ENCODE measurements at regions not wholly inside any gene's neighbourhood (a gene's known extent, or its start where the extent isn't known, plus 50 kb on each side); places are given as distances from the start of the nearest gene placed in this dataset.

DNA sequence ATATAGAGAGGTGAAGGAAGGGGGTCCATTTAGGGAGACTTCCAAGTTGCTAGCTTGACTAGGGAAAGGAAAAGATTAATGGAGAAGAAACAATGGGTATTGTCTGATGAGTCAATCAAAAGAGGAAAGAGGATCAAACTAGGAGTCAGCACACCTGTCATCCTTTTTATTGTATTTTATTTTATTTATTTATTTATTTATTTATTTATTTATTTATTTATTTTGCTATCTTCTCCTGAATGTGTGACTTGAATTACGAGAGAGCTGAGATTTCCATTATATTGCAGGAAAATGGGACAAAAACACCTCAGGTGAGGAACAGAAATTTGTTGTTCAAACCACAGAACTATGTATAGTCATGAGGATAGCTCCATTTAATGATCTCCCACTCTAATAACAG, 58.9 kb downstream of the NUDT11 start:
- DNase-seq, result no peak

DNA sequence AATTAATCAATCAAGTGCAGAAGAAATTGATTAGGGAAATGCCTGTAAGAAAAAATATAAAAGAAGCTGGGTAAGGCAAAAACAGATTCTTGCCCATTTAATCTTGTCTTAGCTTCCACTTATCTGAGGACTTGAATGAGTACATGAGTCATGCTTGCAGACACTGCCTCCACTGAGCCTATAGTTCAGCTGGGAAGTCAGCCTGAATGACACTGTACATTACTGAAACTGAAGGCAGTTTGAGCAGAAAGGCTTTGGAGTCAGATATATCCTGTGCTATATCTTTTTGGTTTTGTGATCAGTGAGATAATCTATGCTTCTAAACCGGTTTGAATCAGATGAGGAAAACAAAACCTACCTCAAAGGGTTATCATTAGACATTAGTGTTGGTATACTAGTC, 61.3 kb downstream of the NUDT11 start:
- no peak for DNase-seq

DNA sequence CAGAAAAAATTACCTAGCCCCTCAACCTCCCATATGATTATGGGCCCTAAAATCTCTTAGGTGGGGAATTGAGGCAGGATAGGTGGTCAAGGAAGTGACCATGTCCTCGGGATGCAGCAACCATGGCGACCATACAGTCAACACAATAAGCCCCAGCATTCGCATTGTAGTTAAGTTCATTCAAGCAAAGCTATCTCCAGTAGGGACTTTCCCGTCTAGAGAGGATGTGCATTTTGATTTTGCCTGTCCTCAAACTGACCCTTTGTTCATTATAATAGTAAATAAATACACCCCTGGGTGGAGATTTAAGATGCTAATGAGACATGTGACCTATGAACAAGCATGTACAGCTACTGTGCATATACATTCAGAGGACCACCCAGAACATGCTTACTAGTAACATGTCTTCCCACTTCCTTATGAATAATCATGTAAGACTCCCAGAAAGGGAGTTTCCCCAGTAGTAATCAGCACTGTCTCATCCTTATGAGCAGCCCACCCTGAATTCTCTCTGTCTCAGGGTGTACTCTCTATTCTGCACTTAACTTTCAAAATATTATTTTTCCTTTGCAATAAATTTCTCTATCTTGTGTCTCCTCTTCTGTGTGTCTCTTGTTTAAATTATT, 74.3 kb downstream of the NUDT11 start:
- DNase-seq, result no peak

DNA sequence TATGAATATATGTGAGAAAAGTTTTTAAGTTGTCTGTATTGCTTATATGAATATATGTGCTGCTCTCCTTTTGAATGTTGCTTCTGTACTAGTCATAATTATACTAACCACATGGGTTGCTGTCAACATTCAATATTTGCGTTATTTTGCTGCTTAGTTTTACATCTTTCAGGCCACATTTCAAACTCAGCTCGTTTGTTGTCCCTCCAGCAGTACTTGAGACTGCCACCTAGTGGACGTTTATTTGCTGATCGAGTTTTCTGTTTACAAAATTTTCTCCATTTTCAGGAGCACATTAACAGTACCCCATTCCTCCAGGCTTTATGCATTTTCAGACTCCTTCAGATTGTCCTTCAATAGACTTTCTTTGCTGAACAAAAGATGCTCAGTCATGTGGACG, 75.8 kb downstream of the NUDT11 start:
- DNase-seq, result peak; percentile 20

DNA sequence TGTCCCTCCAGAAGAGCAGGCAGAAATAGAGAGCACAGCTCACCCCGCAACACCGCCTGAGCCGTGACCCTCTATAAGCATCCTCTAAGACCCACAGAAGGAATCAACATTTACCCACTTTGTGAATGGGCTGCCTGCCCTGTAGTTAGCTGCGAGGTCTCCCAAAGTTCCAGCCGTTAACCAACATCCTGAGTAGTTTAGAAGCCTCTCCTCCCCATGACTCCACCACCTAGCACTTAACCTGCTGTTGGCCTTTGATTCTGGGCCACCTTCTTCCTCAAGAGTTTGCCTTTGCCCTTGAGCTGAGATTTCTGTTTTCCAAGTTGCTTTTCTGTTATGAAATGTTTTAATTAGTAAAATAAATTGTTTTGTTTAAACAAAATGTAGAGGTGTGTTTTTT, 75.8 kb downstream of the NUDT10 start:
- DNase-seq, result no peak

DNA sequence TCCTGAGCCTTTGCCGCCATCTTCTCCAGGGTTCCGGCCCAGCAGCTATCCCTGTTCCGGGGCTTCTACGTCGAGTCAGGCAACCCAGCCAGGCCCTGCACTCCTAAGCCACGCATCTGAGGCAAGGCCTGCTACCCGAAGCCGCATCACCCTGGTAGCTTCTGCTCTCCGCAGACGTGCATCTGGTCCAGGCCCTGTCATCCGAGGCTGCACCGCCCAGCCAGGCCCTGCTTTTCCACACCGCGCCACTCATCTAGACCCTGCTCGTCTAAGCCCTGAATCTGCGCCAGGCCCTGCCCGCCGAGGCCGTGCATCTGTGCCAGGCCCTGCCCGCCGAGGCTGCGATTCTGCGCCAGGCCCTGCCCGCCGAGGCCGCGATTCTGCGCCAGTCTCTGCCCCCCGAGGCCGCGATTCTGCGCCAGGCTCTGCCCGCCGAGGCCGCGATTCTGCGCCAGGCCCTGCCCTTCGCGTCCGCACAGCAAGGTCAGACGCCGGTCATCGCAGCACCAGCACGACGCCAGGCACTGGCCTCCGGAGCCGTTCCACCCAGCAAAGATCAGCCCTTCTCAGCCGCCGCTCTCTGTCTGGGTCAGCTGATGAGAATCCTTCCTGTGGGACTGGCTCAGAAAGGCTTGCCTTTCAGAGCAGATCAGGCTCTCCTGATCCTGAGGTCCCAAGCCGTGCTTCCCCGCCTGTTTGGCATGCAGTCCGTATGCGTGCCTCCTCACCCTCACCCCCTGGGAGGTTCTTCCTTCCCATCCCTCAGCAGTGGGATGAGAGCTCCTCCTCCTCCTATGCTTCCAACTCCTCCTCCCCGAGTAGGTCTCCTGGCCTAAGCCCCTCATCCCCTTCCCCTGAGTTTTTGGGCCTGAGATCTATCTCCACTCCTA, 75.1 kb downstream of the NUDT10 start:
- DNase-seq, result no peak

DNA sequence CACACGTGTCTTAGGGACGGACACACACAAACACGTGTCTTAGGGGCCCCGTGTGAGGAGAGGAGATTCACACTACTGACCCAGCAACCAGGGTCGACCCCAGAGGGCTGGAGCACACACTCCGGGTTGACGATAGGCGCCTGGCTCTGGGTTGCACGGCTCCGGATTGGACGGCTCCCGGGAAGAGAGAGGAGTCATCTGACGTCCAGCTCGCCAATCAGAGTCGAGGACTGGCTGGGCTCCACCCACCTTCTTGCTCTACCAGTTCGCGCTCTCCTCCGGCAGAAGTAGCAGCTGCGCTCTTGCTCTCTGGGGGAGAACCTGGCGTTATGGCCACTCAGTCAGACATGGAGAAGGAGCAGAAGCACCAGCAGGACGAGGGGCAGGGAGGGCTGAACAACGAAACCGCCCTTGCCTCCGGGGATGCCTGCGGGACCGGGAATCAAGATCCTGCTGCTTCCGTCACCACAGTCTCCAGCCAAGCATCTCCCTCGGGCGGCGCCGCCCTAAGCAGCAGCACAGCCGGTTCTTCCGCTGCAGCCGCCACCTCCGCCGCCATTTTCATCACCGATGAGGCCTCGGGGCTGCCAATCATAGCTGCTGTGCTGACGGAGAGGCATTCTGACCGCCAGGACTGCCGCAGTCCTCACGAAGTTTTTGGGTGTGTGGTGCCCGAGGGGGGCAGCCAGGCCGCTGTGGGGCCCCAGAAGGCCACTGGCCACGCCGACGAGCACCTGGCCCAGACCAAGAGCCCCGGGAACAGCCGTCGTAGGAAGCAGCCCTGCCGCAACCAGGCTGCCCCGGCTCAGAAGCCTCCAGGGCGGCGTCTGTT, 74.3 kb downstream of the NUDT10 start:
- DNase-seq, result no peak

DNA sequence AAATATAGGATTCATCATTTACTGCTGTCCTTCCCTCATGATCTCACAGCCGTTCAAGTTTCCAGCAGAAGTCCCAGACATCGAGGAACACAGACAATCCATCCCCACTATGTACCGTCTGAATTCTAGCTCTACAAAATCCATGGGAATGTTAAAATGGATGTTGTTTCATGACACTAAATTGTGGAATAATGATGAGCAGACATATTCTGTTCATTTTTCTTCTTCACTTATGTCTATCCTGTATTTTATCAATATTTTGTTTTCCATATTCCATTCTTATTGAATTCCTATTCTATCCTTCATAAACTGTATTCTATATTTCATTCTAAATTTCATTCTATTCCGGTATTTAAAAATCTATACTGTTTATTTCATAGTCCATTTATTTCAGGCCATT, 71.8 kb downstream of the NUDT10 start:
- no peak for DNase-seq

DNA sequence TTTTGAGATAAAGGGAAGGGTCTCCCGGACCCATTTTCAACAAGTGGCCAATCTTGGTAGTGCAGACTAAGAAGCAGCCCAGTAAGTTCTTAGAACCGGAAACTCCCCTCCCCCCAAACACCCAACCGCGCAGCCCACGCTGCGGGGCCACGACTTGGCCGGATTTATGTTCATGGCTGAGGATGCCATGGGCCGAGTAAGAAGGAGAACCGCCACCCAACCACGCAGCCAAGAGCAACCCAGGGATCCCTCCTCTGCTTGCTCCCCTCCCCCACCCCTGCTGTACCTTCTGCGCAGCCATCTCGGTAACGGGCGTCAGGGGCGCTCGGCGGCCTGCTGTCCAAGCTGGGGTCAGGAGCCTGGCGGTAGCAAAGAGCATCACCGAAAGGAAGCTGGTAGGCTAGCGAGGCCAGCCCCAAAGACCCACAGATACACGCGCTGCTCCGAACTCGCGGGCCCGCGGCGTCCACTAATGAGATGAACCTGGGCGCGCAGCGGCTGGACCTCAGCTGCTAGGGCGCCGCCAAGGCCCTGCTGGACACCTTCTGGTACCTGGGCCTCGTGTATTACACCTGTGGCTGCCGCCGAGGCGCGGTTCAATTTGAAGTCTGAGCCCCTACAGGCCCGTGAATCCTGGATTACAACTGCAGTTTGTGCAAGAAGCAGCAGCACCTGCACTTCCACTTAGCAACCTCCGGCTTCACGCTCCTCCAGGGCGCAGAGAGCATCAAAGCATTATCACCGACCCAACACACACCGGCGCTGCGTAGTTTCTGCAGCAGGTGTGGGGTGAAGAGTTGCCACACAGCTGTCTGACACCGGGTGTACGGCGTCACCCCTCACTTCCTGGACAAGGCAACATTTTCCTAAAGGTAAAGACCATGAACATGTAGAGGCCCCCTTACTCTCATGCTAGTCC, 63.4 kb downstream of the NUDT10 start:
- DNase-seq, result peak; percentile 66

DNA sequence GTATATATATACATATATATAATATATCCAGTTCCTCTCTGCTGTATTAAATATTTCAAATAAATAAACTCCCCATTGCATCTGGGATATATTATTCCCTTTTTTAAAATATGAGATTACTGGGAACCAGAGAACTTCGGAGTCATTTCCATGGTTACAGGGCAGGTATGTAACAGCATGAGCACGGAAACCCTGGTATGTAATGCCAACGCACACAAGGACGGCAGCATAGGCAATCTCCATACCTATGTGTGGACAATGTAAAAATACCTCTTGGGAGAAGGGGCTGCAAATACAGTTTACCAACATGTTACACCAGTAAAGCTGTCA, 62.8 kb downstream of the NUDT10 start:
- DNase-seq, result no peak
